ENCODE measurements at regions not wholly inside any gene's neighbourhood (a gene's known extent, or its start where the extent isn't known, plus 50 kb on each side); places are given as distances from the start of the nearest gene placed in this dataset.

- FAIRE-seq (no peak), DNase-seq (ENCODE audit: insufficient read length, low spot score) (no peak)
- TF ChIP-seq POLR2AphosphoS5 (IDR thresholded peaks at IDR 0.05; ENCODE audit: low read depth, low read length) (no peak), SPI1 (IDR thresholded peaks at IDR 0.05; ENCODE audit: low read depth, low read length) (no peak), POLR2A (IDR thresholded peaks at IDR 0.05; ENCODE audit: low read depth, low read length) (no peak), POU2F2 (IDR thresholded peaks at IDR 0.05; ENCODE audit: low read depth, low read length) (no peak), PAX5 (IDR thresholded peaks at IDR 0.05; ENCODE audit: insufficient read depth, low read length, severe bottlenecking) (no peak), TAF1 (IDR thresholded peaks at IDR 0.05; ENCODE audit: low read depth, low read length) (no peak)
These were observed 255.0 kb downstream of the CBLN1 start for GRCh38 chr16:49026566-49027181.

- DNase-seq (ENCODE audit: insufficient read length, low spot score) (no peak), FAIRE-seq (no peak)
- TF ChIP-seq POLR2AphosphoS5 (IDR thresholded peaks at IDR 0.05; ENCODE audit: low read depth, low read length) (no peak), POLR2A (IDR thresholded peaks at IDR 0.05; ENCODE audit: low read depth, low read length) (no peak), SPI1 (IDR thresholded peaks at IDR 0.05; ENCODE audit: low read depth, low read length) (no peak), TAF1 (IDR thresholded peaks at IDR 0.05; ENCODE audit: low read depth, low read length) (no peak), PAX5 (IDR thresholded peaks at IDR 0.05; ENCODE audit: insufficient read depth, low read length, severe bottlenecking) (no peak), POU2F2 (IDR thresholded peaks at IDR 0.05; ENCODE audit: low read depth, low read length) (no peak)
These were observed 256.7 kb downstream of the CBLN1 start for GRCh38 chr16:49024896-49025295.

GRCh38 chr16:49024016-49024415, 257.6 kb downstream of the CBLN1 start:
- no peak for DNase-seq (ENCODE audit: insufficient read length, low spot score)
- TF ChIP-seq TAF1 (IDR thresholded peaks at IDR 0.05; ENCODE audit: low read depth, low read length) (no peak), PAX5 (IDR thresholded peaks at IDR 0.05; ENCODE audit: insufficient read depth, low read length, severe bottlenecking) (no peak), SPI1 (IDR thresholded peaks at IDR 0.05; ENCODE audit: low read depth, low read length) (no peak), POLR2A (IDR thresholded peaks at IDR 0.05; ENCODE audit: low read depth, low read length) (no peak)
- FAIRE-seq, result no peak

GRCh38 chr16:49023050-49023449, 258.6 kb downstream of the CBLN1 start:
- no peak for TF ChIP-seq SPI1 (IDR thresholded peaks at IDR 0.05; ENCODE audit: low read depth, low read length)
- TF ChIP-seq PAX5 (IDR thresholded peaks at IDR 0.05; ENCODE audit: insufficient read depth, low read length, severe bottlenecking), result no peak
- TF ChIP-seq TAF1 (IDR thresholded peaks at IDR 0.05; ENCODE audit: low read depth, low read length), result no peak
- TF ChIP-seq POLR2AphosphoS5 (IDR thresholded peaks at IDR 0.05; ENCODE audit: low read depth, low read length), result no peak
- no peak for TF ChIP-seq POU2F2 (IDR thresholded peaks at IDR 0.05; ENCODE audit: low read depth, low read length)
- TF ChIP-seq POLR2A (IDR thresholded peaks at IDR 0.05; ENCODE audit: low read depth, low read length), result no peak
- DNase-seq (ENCODE audit: insufficient read length, low spot score), result no peak
- FAIRE-seq, result no peak

- TF ChIP-seq POLR2AphosphoS5 (IDR thresholded peaks at IDR 0.05; ENCODE audit: low read depth, low read length) (no peak), TAF1 (IDR thresholded peaks at IDR 0.05; ENCODE audit: low read depth, low read length) (no peak)
- FAIRE-seq, result no peak
- DNase-seq (ENCODE audit: insufficient read length, low spot score), result no peak
These were observed 259.2 kb downstream of the CBLN1 start for GRCh38 chr16:49022351-49022963.

- TF ChIP-seq PAX5 (IDR thresholded peaks at IDR 0.05; ENCODE audit: insufficient read depth, low read length, severe bottlenecking), result no peak
- TF ChIP-seq POLR2AphosphoS5 (IDR thresholded peaks at IDR 0.05; ENCODE audit: low read depth, low read length), result no peak
- no peak for TF ChIP-seq POU2F2 (IDR thresholded peaks at IDR 0.05; ENCODE audit: low read depth, low read length)
- TF ChIP-seq SPI1 (IDR thresholded peaks at IDR 0.05; ENCODE audit: low read depth, low read length), result no peak
- no peak for TF ChIP-seq TAF1 (IDR thresholded peaks at IDR 0.05; ENCODE audit: low read depth, low read length)
- TF ChIP-seq POLR2A (IDR thresholded peaks at IDR 0.05; ENCODE audit: low read depth, low read length), result no peak
- DNase-seq (ENCODE audit: insufficient read length, low spot score) (no peak), FAIRE-seq (no peak)
These were observed 260.5 kb downstream of the CBLN1 start for GRCh38 chr16:49021136-49021535.

GRCh38 chr16:49020436-49020835, 261.2 kb downstream of the CBLN1 start:
- FAIRE-seq (no peak), DNase-seq (ENCODE audit: insufficient read length, low spot score) (no peak)
- TF ChIP-seq SPI1 (IDR thresholded peaks at IDR 0.05; ENCODE audit: low read depth, low read length), result no peak
- no peak for TF ChIP-seq POU2F2 (IDR thresholded peaks at IDR 0.05; ENCODE audit: low read depth, low read length)
- TF ChIP-seq TAF1 (IDR thresholded peaks at IDR 0.05; ENCODE audit: low read depth, low read length), result no peak
- TF ChIP-seq POLR2AphosphoS5 (IDR thresholded peaks at IDR 0.05; ENCODE audit: low read depth, low read length), result no peak
- no peak for TF ChIP-seq POLR2A (IDR thresholded peaks at IDR 0.05; ENCODE audit: low read depth, low read length)
- no peak for TF ChIP-seq PAX5 (IDR thresholded peaks at IDR 0.05; ENCODE audit: insufficient read depth, low read length, severe bottlenecking)

- TF ChIP-seq SPI1 (IDR thresholded peaks at IDR 0.05; ENCODE audit: low read depth, low read length) (no peak), POLR2A (IDR thresholded peaks at IDR 0.05; ENCODE audit: low read depth, low read length) (no peak), POU2F2 (IDR thresholded peaks at IDR 0.05; ENCODE audit: low read depth, low read length) (no peak), PAX5 (IDR thresholded peaks at IDR 0.05; ENCODE audit: insufficient read depth, low read length, severe bottlenecking) (no peak)
- FAIRE-seq, result no peak
- no peak for DNase-seq (ENCODE audit: insufficient read length, low spot score)
These were observed 261.8 kb downstream of the CBLN1 start for GRCh38 chr16:49019831-49020230.

GRCh38 chr16:49019081-49019633, 262.5 kb downstream of the CBLN1 start:
- DNase-seq (ENCODE audit: insufficient read length, low spot score) (no peak), FAIRE-seq (no peak)

More at GRCh38 chr16:49019081-49019633, 262.5 kb downstream of the CBLN1 start:
- TF ChIP-seq SPI1 (IDR thresholded peaks at IDR 0.05; ENCODE audit: low read depth, low read length) (no peak), POU2F2 (IDR thresholded peaks at IDR 0.05; ENCODE audit: low read depth, low read length) (no peak), PAX5 (IDR thresholded peaks at IDR 0.05; ENCODE audit: insufficient read depth, low read length, severe bottlenecking) (no peak), TAF1 (IDR thresholded peaks at IDR 0.05; ENCODE audit: low read depth, low read length) (no peak), POLR2A (IDR thresholded peaks at IDR 0.05; ENCODE audit: low read depth, low read length) (no peak), POLR2AphosphoS5 (IDR thresholded peaks at IDR 0.05; ENCODE audit: low read depth, low read length) (no peak)

All from GM12891 (cell line).